HT-29 (cell line): ENCODE measurements at regions not wholly inside any gene's neighbourhood (a gene's known extent, or its start where the extent isn't known, plus 50 kb on each side); places are given as distances from the start of the nearest gene placed in this dataset.
A peak's percentile ranks its signal among the peaks of the same experiment; 100 is the strongest.

Source experiments
- DNase-seq: peaks from one replicate; pipeline ENCODE4 v3.0.0-alpha.2; 2015; ENCODE audit warnings: low spot score

DNA sequence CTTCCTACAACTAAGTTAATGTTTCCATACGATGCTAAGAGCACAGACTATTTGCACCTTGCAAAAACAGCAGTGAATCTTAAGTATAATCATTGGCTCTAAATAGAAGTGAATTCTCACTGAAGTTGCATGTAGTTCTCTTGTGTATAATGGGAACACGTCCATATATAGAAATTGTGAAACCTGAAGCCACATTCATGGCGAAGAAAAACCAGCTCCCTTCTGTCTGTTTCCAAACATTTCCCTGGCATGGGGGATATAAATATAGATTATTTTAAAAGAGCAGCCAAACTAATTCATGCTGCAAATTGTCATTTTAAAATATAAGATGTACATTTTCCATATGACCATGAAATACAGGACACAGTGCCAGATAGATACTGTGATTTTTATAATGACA lies 71.1 kb downstream of the TRAM1L1 start:
- DNase-seq = no peak

DNA sequence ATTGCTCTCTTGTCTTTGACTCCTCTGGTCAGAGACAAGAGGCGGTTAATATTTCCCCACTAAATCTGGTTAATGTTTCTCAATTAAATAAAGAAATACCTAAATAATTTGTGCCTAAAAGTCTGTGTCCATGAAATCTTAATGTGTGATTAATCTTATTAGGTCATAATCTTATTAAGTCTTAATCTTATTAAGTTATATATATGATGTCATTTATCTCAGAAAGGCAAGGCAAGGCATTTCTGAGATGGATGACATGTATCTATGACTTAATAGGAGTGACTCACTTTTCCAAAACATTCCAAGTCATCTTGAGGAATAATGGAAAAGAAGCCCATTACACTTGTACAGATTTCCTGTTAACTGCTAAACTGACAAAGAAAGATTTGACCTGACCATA lies 74.7 kb downstream of the TRAM1L1 start:
- no peak for DNase-seq

DNA sequence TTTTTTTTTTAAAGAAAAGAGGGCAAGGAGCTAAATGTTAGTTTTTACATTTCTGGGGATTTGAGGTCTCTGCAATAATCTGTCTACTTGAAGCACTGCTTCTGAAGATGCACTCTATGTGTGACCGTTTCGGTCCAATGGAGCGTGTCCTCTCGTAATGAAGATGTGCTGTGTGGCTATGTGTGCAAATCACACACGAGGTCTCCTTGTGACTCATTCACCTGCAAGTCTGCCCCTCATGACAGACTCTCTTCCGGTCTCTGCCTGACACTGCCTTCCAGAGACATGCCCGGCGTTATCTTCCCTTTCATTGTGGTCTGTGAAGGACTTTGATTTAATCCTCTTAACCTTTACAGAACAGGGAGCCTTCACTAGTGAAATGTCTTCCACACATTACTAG lies 84.3 kb downstream of the TRAM1L1 start:
- no peak for DNase-seq

DNA sequence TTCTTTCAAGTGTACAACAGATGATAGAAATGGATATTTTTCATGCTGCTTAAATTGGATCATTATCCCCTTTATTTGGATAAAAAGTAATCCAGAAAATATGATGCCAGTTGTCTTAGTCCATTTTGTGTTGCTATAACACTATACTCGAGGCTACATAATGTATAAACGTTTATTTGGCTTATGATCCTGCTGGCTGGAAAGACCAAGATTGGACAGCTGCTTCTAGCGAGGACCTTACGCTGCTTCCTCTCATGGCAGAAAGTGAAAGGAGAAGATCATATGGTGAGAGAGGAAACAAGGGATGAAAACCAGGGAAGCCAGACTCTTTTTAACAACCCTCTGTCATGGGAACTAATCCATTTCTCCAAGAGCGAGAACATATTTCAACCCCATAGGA lies 102.7 kb downstream of the TRAM1L1 start:
- no peak for DNase-seq

DNA sequence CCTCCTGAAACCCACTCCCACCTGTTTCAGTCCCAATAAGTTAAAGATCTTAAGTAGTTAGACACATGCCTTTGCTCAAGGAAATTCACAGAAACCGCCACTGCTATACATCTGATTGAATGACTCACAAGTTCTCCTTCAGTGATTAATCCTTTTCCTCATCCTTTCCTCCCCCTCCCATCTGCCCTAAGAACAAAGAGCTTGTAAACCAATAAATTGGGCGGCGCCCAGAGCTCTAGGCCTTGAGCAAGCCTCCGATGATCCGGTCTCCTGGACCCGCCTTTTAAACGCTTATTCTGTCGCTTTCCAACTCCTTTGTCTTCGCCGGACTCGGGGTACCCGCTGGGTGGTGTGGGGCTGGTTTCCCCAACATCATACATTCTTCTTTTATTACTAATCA lies 104.9 kb downstream of the TRAM1L1 start:
- DNase-seq = peak; percentile 86

DNA sequence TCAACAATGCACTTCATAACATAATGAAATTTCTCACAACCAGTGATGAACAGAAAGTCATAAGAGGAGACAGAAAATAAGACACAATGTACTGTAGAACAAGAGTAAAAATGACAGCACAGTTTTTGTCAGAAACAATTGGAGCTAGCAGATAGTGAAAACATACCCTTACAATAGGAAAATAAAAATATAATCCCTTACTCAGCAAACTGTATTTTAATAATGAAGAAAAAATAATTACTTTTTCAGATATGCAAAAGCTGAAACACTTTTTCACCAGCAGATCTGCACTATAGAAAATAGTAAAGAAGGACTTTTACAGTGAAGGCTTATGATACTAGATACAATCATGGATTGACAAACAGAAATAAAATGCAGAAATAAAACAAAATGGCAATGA lies 126.3 kb downstream of the TRAM1L1 start:
- DNase-seq = no peak

DNA sequence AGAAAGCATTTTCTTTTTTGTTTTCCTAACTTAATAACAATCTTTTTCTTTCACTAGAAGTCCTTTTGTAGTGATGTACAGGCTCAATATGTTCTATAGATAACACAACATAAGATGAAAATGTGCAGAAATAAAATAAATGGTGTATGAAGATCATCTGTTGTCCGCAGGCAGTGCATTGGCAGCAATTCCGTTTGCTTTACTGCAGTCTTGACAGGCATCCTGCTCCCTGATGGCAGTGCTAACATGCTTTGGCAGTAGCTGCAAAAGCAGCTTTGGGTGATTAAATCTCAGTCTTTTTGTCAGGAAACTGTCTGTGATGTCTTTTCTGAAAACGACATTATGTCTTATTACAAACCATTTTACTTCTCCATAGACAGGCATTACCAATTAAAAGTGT lies 131.4 kb downstream of the TRAM1L1 start:
- no peak for DNase-seq

DNA sequence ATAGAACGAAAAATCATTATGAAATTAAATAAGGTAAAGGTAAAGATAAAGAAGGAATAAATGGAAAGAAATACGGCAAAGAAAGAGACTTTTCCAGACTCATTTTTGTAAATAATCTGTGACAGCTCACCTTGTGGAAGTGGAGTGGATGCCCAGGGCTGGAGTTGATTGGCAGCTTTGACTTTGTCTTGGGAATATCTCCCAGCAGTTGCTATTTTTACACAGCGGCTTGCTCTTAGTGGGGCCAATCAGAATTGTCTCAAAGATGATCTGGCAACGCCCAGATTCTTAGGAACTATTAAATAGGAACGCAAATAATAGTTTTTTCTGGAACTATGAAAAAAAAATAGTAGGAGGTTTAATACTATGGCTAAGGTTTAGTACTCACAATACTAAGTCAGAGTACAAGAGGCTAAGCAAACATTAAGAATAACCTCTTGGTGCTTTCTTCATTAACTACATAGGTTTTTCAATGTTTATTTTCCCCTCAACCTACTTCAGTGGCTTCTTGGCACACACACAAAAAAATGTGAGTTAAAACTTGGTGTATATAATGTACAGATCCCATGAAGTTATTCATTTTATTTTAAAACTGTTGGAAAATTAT lies 132.7 kb downstream of the TRAM1L1 start:
- DNase-seq = no peak

DNA sequence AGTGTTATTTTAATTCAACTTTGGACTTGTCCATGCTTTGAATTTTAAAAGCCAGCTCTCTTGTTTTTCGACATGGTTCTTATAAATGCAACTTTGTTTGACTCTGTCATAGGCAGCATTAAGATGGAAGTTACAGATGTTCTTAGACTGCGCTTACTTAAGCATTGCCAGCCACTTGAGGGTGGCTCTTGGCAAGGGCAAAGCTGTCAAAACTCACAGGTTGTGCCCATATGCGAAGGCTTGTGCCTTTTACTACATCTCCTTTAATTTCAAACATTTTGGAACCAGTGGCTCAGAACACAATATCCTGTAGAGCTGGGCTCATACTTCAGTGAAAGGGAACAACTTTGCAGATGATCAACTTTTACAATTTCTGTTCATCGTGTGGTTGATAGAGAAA lies 135.5 kb downstream of the TRAM1L1 start:
- DNase-seq = no peak

DNA sequence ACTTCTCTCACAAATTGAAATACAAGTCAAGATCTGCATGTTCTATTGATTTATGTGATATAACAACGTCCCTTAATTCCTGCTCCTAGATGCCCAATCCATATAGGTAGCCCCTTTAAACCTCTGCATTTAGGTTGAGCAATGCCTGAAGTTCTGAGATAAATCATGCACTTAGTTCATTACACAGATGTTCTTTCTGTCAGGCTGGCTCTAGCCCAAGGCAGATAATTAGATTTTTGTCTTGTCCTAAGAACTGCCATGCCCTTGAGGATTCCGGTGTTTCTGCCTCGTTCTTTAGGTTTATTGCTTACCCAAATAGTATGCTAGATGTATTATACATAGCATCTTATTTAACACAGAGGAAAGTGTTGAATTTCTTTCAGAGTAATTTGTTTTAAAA lies 143.1 kb downstream of the TRAM1L1 start:
- DNase-seq = no peak

DNA sequence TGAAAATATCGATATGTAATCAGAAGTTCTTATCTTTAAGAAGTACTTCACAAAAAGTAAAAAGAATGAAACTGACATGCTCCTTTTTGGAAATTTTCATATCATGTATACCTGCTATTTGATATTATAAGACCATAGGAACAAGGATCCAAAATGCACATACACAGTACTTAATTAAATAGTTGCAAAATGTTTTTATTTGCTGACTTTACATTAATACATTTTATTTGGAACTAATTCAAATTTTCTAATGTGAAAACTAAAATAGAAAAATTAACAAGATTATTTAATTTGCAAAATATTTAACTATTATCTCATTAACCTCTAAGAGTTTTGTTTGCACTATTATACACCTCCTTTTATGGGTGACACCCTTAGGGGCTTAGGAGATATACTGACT lies 155.0 kb downstream of the TRAM1L1 start:
- DNase-seq = no peak

DNA sequence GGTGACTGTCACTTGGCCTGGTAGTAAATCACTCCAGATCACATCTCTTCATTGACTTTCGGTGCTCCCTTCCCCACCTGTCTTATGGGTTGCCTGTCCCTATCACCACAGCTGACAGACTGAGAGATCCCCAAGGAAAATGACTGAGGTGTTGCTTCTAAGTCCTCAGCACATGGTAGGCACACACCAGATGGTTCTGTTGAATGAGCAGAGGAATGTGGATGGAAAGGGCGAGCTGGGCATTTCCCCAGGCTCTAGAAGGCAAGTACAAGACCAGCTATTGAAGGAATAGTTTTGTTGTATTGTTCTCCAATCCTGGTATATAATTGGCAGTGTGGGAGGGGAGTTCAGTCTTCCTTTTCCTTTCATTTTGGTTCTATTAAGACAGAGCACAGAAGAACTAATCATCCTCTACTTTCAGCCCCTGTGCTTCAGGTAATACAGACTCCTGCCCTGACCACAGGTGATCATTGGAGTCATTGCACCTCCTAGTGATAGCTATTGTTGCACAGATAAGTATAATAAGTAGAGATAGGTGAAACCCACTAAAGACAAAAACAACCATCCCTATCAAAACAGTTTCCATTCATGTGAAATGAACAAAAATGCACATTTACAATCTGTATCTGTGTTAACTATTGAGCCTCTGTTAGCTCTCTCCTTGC lies 158.6 kb downstream of the TRAM1L1 start:
- no peak for DNase-seq

DNA sequence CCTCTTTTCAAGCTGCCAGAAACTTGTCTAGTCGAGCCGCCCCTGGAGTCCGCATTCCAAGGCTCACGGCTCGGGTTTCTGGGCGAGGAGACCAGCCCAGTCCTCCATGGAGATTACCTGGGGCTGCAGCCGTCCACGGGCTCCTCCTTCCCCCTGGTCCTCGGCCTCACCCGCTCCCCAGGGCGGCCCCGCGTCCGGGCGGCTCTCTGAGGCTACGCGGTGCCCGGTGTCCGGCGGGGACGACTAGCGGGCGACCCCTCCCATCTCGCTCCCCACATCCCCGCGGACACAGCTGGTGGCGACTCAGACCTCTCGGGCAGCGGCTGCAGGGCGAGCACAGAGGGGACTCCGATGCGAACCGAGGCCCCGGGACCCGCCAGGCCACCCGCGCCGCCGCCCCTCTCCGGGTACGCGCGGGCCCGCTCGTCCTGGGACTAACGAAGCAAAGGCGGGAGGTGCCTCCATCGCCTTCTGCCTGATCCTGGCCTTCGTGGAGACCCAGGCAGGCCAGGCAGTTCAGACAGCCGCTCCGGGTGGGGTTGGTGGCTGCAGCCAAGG lies 159.4 kb downstream of the TRAM1L1 start:
- DNase-seq = no peak

DNA sequence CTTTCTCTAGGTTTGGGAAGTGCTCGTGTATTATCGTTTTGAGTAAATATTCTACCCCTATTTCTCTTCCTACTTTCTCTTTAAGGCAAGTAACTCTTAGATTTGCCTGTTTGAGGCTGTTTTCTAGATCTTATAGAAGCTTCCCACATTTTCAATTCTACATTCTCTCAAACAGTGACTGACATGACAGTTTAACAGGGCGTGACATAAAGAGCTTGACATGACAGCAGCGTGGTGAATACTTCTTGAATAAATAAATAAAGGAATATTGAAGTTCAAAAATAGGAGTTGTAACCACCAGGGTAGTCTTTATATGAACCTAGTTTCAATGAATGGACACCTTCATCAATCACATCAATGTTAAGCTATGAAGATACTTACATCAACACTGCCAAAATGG lies 162.0 kb downstream of the TRAM1L1 start:
- no peak for DNase-seq

DNA sequence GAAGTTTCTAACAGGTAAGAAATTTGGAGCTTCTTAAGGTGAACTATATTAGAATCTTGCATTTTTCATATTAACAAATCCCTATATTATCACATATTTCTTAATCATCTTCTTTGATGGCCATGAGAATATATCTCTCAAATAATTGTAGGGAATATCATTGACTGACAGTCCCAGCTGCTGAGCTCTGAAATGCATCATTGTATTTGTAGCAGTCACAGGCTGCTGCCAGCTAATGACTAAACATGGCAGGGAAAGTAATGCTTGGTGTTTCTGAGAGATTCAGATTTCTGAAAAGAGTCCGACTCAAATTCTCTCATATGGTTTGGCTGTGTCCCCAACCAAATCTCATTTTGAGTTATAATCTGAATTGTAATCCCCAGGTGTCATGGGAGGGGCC lies 171.9 kb downstream of the TRAM1L1 start:
- no peak for DNase-seq

DNA sequence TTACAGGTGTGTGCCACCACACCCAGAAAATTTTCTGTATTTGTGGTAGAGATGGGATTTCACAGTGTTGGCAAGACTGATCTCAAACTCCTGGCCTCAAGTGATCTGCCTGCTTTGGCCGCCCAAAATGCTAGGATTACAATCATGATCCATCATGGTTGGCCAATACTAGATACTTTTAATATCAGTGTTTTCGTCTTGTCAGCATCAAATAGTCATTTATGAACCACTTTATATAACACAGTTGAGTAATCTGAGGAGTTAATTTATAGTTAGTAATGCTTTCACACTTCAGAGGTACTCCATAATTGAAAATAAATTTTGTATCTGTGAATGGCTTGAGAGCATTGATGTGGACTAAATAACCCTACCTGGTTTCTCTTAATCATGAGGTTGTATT lies 178.6 kb downstream of the TRAM1L1 start:
- no peak for DNase-seq

DNA sequence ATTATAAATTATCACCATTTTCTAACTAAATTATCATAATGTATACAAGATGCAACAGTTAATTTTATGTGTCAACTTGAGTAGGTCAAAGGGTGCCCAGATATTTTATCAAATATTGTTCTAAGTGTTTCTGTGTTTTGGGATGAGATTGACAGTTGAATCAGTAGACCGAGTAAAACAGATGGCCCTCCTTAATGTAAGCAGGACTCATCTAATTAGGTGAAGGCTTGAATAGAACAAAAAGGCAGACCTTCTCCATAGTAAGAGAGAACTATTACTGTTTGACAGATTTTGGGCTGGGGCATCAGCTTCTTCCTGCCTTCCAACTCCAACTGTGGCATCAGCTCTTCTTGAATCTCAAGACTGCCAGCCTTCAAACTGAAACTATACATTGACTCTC lies 185.8 kb downstream of the TRAM1L1 start:
- no peak for DNase-seq

DNA sequence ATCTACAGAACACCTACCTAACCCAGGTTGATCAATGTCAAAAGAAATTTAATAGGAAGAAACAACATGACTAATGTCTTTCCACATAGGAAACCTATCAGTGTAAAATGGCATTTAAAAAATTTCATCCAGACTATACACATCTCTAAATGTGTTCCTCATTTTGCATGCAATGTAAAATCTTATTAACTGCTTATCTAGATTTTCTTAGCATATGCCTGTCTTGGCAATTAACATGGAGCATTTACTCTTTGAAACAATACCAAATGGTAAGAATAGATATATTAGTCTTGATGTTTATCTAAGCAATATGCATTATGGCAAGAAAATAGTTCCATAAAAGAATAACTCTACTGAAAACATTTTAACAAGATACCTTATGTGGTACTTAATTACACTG lies 199.8 kb downstream of the TRAM1L1 start:
- no peak for DNase-seq

DNA sequence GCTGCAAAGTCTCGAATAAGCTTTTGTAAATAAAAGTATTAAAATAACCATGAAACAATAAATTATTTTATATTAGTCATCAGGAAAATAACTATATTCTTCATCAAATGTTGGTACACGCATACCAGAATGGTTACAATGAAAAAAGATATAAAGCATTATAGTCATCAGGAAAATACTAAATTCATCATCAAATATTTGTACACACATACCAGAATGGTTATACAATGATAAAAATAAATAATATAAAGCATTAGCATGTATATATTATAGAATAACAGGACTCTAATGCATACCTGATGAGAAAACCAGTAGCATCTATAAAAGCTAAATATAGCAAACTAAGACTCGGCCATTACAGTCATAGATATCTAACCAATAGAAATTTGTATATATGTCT lies 202.9 kb downstream of the TRAM1L1 start:
- no peak for DNase-seq

DNA sequence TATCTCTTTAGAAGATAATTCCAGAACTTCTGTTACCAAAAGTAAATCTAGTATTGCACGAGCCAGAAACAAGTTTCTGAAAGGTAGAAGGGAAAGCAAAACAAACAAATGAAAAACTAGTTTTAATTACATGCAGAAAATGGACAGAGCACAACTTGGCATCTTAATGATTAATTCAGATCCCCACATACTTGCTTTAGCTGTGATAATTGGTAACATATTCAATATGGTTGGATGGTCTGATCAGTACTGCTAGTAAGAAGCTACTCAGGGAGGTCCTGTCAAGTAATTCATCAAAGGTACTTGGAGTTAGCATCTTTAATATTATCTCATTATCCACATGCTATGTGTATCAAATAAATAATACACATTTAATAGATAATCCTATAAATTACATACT lies 204.3 kb downstream of the TRAM1L1 start:
- no peak for DNase-seq

DNA sequence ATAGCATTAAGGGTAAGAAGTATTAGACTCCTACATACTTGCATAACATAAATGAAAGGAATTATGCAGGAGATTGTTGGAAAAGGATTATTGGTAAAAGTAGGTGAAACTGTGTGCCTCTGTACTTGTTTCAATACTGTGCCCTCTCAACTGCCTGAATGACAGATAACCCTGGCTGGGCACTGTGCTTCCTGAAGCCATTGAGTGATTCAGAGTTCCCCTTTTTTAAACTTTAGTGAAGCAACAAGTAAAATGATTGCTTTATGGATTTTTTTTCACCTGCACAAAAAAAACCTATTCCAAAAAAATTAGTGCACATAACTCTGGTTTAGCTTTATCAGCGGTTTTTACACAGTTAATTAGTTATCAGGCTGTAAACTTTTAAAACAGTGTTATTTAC lies 204.8 kb downstream of the TRAM1L1 start:
- no peak for DNase-seq

DNA sequence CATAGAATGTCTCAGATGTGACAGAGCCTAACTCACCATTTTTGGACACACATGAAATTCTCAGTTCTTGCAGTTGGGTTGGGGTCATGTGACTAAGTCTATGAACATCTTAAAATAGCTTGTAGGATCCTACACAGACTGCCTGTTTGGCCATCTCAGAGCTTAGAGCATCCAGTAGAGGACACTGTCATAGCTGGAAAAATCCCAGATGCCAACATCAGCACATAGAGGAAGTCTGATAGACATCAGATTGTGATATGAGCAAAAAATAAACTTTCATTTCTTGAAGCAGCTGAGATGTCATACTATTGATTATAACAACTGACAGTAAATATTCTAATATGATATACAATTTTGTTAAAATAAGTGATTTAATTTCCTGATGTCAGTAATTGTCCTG lies 207.1 kb downstream of the TRAM1L1 start:
- DNase-seq = no peak

DNA sequence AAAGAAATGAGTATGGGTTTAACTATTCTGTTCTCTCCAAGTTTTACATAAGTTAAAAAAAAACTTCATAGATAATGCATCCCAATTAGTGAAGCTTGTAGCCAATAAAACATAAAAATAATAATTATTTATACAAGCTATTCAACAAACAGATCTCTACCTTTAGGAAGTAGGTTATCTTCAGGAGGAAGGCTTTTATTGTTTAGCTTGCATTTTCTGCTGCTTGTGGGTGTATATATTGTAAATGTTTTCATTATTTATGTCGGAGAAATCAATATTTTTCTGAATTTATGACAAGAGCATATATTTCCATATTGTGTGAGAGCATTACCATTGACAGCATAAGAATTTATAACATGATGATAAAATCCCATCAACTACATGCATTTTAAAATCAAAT lies 208.3 kb downstream of the TRAM1L1 start:
- DNase-seq = no peak

DNA sequence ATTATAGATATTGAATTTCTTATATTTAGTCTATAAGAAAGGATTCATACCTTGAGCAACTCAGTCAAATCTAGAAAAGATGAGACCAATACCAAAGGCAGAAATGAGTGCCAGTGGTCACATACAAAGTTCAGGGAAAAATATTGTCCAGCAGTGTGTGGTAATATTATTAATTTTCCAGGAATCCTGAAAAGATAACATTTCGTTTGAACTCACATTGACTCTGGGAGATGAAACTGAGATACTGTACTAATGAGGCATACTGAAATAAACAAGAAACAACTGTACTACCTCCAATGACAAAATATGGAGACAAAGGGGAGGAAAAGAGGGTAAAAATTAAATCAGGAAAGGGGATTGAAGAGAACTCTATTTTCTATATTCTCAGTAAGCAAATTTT lies 212.4 kb downstream of the TRAM1L1 start:
- DNase-seq = no peak
